ENCODE measurements at regions not wholly inside any gene's neighbourhood (a gene's known extent, or its start where the extent isn't known, plus 50 kb on each side); places are given as distances from the start of the nearest gene placed in this dataset.

DNA sequence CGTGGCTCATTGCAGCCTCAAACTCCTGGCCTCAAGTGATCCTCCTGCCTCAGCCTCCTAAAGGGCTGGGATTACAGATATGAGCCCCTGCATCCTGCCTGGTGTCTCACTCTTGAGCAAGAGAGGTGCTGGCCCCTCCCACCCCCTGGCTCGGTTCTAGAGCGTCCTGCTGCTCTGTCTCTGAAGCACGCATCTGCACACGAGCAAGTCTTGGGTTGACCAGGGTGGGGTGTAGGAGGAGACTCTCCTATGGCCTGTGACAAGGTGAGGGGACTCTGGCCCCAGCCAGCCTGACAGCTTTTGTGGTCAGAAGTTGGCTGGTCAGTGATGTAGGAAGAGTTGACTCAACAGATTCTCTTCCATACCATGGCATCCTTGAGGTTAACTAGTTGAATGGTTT is 110.7 kb upstream of the CARD11 start:
- H3K9me3 Mint-ChIP-seq: peaks cover 6% of the 10 kb centered on the region
- peaks cover 8% of the 10 kb centered on the region for H3K27me3 Mint-ChIP-seq
- TF ChIP-seq, protein P1, sequence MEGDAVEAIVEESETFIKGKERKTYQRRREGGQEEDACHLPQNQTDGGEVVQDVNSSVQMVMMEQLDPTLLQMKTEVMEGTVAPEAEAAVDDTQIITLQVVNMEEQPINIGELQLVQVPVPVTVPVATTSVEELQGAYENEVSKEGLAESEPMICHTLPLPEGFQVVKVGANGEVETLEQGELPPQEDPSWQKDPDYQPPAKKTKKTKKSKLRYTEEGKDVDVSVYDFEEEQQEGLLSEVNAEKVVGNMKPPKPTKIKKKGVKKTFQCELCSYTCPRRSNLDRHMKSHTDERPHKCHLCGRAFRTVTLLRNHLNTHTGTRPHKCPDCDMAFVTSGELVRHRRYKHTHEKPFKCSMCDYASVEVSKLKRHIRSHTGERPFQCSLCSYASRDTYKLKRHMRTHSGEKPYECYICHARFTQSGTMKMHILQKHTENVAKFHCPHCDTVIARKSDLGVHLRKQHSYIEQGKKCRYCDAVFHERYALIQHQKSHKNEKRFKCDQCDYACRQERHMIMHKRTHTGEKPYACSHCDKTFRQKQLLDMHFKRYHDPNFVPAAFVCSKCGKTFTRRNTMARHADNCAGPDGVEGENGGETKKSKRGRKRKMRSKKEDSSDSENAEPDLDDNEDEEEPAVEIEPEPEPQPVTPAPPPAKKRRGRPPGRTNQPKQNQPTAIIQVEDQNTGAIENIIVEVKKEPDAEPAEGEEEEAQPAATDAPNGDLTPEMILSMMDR (conservative IDR thresholded peaks at IDR 0.05): no peak
- H3K27ac Mint-ChIP-seq: no peak overlapping the region
- no peak for DNase-seq (ENCODE audit: extremely low spot score, unreplicated experiment)
- no peak overlapping the region for H3K4me3 Mint-ChIP-seq
- peaks cover 8% of the 10 kb centered on the region for H3K4me1 Mint-ChIP-seq (ENCODE audit: unreplicated experiment)
- H3K36me3 Mint-ChIP-seq: peaks cover 4% of the 10 kb centered on the region

DNA sequence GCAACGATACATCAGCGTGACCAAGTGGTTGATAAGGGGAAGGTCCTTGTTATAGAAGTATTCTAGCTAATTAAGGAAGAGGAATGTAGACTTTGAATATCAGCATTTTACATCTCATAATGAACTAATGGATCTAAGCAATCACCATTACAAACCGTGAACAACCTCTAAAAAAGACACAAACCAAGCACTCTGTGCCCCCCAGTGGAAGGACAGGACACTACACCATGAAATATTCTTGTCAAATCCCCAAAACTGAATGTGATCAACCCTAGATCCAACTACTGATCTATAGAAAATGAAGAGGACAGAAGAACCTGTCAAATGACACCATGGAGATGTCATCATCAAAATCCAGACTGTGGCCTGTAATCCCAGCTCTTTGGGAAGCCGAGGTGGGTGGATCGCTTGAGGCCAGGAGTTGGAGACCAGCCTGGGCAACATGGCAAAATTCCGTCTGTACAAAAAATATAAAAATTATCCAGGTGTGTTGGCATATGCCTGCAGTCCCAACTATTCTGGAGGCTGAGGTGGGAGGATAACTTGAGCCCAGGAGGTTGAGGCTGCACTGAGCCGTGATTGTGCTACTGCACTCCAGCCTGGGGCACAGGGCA is 111.3 kb upstream of the CARD11 start:
- peaks cover 8% of the 10 kb centered on the region for H3K27me3 Mint-ChIP-seq
- DNase-seq (ENCODE audit: extremely low spot score, unreplicated experiment): no peak
- no peak overlapping the region for H3K27ac Mint-ChIP-seq
- H3K4me3 Mint-ChIP-seq: no peak overlapping the region
- peaks cover 8% of the 10 kb centered on the region for H3K4me1 Mint-ChIP-seq (ENCODE audit: unreplicated experiment)
- H3K36me3 Mint-ChIP-seq: peaks cover 4% of the 10 kb centered on the region
- peaks cover 6% of the 10 kb centered on the region for H3K9me3 Mint-ChIP-seq
- TF ChIP-seq, protein P1 (conservative IDR thresholded peaks at IDR 0.05): peak; percentile 79

DNA sequence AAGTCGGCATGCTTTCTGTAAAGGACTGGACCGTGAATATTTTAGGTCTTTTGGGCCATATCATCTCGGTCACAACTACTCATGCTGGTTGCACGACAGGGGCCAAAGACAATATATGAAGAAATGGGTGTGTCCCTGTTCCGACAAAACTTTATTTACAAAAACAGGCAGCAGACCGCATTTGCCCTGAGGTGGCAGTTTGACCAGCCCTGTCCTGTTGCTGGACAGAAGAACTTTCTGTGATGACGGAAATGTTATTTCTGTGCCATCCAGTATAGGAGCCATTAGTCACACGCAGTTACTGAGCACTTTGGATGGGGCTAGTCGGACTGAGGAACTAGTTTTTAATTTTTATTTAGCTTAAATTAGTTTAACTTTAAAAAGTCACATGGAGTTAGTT is 112.8 kb upstream of the CARD11 start:
- Mint-ChIP-seq H3K4me3 (no peak overlapping the region), H3K4me1 (ENCODE audit: unreplicated experiment) (peaks cover 8% of the 10 kb centered on the region), H3K36me3 (peaks cover 4% of the 10 kb centered on the region)

DNA sequence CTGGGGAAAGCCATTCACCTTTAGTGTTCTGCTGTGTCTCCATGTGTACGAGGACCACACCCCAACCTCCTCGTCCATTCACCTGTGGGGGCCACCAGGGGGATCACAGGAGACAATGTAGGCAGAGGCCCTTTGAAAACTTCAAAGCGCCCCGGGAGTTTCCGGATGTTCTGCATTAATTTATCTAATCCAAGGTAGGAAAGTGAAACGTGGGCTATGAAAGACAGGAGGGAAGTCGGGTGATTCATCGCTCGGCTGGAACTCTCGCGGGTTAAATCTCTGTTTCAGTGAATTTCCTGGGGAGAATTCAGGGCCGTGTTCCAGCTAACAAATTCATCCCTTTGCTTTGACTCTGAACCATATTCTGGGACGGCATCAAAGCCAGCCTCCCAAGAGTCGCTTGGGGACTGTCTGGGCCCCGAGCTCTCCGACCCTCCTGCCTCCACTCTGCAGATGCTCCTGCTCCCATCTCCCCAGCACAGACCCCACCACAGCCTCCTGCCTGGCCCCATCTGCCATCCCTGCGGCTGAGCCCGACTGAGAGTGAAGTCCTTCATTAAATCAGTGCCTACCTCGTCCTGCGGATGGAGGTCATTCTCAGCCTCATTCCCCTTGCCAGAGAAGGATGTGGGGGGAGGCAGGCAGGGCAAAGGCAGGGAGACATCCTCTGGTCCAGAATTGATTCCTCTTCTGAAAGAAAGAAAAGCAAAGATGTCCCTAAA is 114.1 kb upstream of the CARD11 start:
- TF ChIP-seq, protein P1 (conservative IDR thresholded peaks at IDR 0.05): no peak
- DNase-seq (ENCODE audit: extremely low spot score, unreplicated experiment): no peak
- Mint-ChIP-seq H3K27ac (no peak overlapping the region), H3K4me1 (ENCODE audit: unreplicated experiment) (peaks cover 8% of the 10 kb centered on the region), H3K27me3 (peaks cover 8% of the 10 kb centered on the region), H3K9me3 (peaks cover 6% of the 10 kb centered on the region), H3K36me3 (peaks cover 4% of the 10 kb centered on the region), H3K4me3 (no peak overlapping the region)

More for the DNA sequence above, 112.8 kb upstream of the CARD11 start:
- Mint-ChIP-seq H3K9me3 (peaks cover 6% of the 10 kb centered on the region), H3K27ac (no peak overlapping the region), H3K27me3 (peaks cover 8% of the 10 kb centered on the region)
- DNase-seq (ENCODE audit: extremely low spot score, unreplicated experiment): no peak
- TF ChIP-seq, protein P1 (conservative IDR thresholded peaks at IDR 0.05): no peak

DNA sequence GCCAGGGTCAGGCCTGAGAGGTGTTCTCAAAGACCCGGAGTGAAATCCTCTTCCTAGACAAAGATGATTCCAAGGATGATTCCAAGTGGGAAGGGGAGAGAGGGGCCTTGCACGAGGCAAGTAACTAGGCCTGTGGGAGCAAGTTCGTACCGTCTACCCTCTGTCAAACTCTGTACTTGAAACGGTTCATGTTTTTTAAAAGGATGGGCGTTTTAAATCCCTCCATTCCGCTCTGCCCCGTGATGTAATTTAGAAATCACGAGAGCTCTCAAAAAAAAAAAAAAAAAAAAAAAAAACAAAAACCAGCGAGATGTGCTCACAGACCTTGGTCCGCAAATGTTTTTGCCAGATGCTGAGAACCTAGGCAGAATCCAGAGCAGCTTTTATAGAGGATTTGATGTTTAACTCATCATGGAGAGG is 114.7 kb upstream of the CARD11 start:
- Mint-ChIP-seq H3K27me3 (peaks cover 8% of the 10 kb centered on the region), H3K4me3 (no peak overlapping the region), H3K27ac (no peak overlapping the region), H3K9me3 (peaks cover 6% of the 10 kb centered on the region), H3K4me1 (ENCODE audit: unreplicated experiment) (peaks cover 8% of the 10 kb centered on the region), H3K36me3 (peaks cover 4% of the 10 kb centered on the region)
- DNase-seq (ENCODE audit: extremely low spot score, unreplicated experiment): no peak
- TF ChIP-seq, protein P1 (conservative IDR thresholded peaks at IDR 0.05): no peak
